Mesothelial cell of epicardium (in vitro differentiated cells): ENCODE measurements at regions not wholly inside any gene's neighbourhood (a gene's known extent, or its start where the extent isn't known, plus 50 kb on each side); places are given as distances from the start of the nearest gene placed in this dataset.

Experiments
- DNase-seq, 2 experiments: peaks; one replicate each; pipeline ENCODE4 v3.0.0; 2021; ENCODE audit warnings: low spot score in 2 of 2; ENCODE audit not compliant: unreplicated experiment in 2 of 2
- H3K27ac Mint-ChIP-seq: 2 replicates; pipeline ENCODE4 v1.8.0; 2021; ENCODE audit warnings: mixed read lengths
- H3K27me3 Mint-ChIP-seq: 2 replicates; pipeline ENCODE4 v1.8.0; 2021; ENCODE audit warnings: low read depth, mixed read lengths
- H3K36me3 Mint-ChIP-seq: 2 replicates; pipeline ENCODE4 v1.8.0; 2021; ENCODE audit warnings: mixed read lengths
- H3K4me1 Mint-ChIP-seq: 2 replicates; pipeline ENCODE4 v1.8.0; 2021; ENCODE audit warnings: mixed read lengths
- H3K4me3 Mint-ChIP-seq: 2 replicates; pipeline ENCODE4 v1.8.0; 2021; ENCODE audit warnings: mild to moderate bottlenecking, moderate library complexity, mixed read lengths
- H3K9me3 Mint-ChIP-seq: 2 replicates; pipeline ENCODE4 v1.8.0; 2021; ENCODE audit warnings: mixed read lengths
- TF ChIP-seq, protein P1 (sequence below): fragments of 200-600 bp; sonication (generic); IDR thresholded peaks from one replicate; pipeline ENCODE4 v1.5.0; 2021; ENCODE audit warnings: antibody characterized with exemption; ENCODE audit not compliant: unreplicated experiment

- TF ChIP-seq, protein P1, sequence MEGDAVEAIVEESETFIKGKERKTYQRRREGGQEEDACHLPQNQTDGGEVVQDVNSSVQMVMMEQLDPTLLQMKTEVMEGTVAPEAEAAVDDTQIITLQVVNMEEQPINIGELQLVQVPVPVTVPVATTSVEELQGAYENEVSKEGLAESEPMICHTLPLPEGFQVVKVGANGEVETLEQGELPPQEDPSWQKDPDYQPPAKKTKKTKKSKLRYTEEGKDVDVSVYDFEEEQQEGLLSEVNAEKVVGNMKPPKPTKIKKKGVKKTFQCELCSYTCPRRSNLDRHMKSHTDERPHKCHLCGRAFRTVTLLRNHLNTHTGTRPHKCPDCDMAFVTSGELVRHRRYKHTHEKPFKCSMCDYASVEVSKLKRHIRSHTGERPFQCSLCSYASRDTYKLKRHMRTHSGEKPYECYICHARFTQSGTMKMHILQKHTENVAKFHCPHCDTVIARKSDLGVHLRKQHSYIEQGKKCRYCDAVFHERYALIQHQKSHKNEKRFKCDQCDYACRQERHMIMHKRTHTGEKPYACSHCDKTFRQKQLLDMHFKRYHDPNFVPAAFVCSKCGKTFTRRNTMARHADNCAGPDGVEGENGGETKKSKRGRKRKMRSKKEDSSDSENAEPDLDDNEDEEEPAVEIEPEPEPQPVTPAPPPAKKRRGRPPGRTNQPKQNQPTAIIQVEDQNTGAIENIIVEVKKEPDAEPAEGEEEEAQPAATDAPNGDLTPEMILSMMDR = peak; percentile 50
- Mint-ChIP-seq H3K27me3 (no peaks in the 10 kb centered on the region), H3K9me3 (no peaks in the 10 kb centered on the region), H3K4me1 (peaks cover 13% of the 10 kb centered on the region), H3K4me3 (no peak overlapping the region), H3K27ac (peak overlapping the region; percentile 70), H3K36me3 (no peaks in the 10 kb centered on the region)
- no peak for DNase-seq
Measured at GRCh38 chr6:137944793-137945498, 77.9 kb downstream of the TNFAIP3 start.

- Mint-ChIP-seq H3K36me3 (no peaks in the 10 kb centered on the region), H3K4me1 (peaks cover 2% of the 10 kb centered on the region), H3K27ac (no peak overlapping the region), H3K9me3 (peaks cover 8% of the 10 kb centered on the region), H3K4me3 (no peak overlapping the region), H3K27me3 (no peaks in the 10 kb centered on the region)
- no peak for DNase-seq
- TF ChIP-seq, protein P1 = no peak
Measured at GRCh38 chr6:137949686-137950390, 82.8 kb downstream of the TNFAIP3 start.

- H3K4me1 Mint-ChIP-seq = no peaks in the 10 kb centered on the region
- DNase-seq = no peak
- TF ChIP-seq, protein P1 = no peak
- no peaks in the 10 kb centered on the region for H3K27me3 Mint-ChIP-seq
- H3K4me3 Mint-ChIP-seq = no peak overlapping the region
- no peak overlapping the region for H3K27ac Mint-ChIP-seq
- H3K9me3 Mint-ChIP-seq = peaks cover 9% of the 10 kb centered on the region
- H3K36me3 Mint-ChIP-seq = no peaks in the 10 kb centered on the region
Measured at GRCh38 chr6:137950581-137950980, 83.5 kb downstream of the TNFAIP3 start.

DNA sequence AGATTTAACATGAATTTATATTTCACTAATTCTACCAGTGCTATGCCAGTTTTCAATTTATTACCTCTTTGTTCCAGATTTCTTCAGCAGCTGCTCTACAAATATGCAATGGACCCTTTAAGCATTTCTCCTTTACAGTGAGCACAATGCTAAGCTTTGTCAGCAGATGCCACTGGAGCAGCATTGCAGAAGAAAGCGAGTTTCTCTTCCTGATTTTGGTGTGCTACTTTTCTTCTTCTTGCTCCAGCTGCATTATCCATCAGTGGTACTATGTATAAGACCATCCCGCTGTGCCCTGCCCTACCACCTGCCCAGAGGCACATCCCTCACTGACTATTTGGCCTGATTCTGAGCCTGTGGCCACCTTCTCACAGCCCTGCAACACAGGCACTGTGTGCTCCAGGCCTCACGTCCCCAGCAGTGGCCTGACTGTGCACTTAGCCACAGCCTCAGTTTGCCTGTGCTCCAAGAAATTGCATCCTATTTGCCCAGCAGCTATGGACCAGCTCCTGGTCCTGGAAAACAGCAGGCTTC is 84.1 kb downstream of the TNFAIP3 start:
- no peaks in the 10 kb centered on the region for H3K36me3 Mint-ChIP-seq
- no peak for DNase-seq
- peaks cover 9% of the 10 kb centered on the region for H3K9me3 Mint-ChIP-seq
- no peak overlapping the region for H3K27ac Mint-ChIP-seq
- H3K27me3 Mint-ChIP-seq = no peaks in the 10 kb centered on the region
- TF ChIP-seq, protein P1 = no peak
- no peak overlapping the region for H3K4me3 Mint-ChIP-seq
- no peaks in the 10 kb centered on the region for H3K4me1 Mint-ChIP-seq

DNA sequence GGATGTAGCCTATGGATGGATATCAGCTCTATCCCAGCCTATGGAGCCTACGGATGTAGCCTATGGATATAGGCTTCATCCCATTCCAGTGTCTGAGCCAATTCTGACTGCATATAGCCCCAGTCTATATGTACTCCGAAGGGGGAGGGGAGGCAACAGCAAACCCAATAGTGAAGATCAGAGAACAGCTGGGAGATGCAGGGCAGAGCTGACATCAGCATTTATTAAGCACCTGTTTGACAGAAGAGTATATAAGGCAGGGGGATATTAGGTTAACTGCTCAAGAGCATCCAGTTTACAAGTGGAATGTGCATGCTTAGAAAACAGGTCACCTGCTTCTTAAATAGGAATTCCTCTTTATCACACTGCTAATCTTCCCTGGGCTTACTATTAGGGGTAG is 85.2 kb downstream of the TNFAIP3 start:
- Mint-ChIP-seq H3K9me3 (peaks cover 9% of the 10 kb centered on the region), H3K27me3 (no peaks in the 10 kb centered on the region), H3K27ac (no peak overlapping the region), H3K4me1 (peaks cover 2% of the 10 kb centered on the region), H3K36me3 (no peaks in the 10 kb centered on the region), H3K4me3 (no peak overlapping the region)
- TF ChIP-seq, protein P1 = no peak
- DNase-seq = no peak
